GM18517 (cell line): ENCODE measurements at regions not wholly inside any gene's neighbourhood (a gene's known extent, or its start where the extent isn't known, plus 50 kb on each side); places are given as distances from the start of the nearest gene placed in this dataset.

Source experiments
- ATAC-seq: cut with Tn5 transposase; IDR thresholded peaks from one replicate; pipeline ENCODE4 v1.9.1; 2021; ENCODE audit warnings: mild to moderate bottlenecking, moderate library complexity; ENCODE audit not compliant: unreplicated experiment

GRCh38 chr12:69061574-69061973, 128.6 kb upstream of the CPM start:
- ATAC-seq = no peak

GRCh38 chr12:69062621-69063237, 129.8 kb upstream of the CPM start:
- ATAC-seq = no peak

- ATAC-seq = no peak
Observed at GRCh38 chr12:69064734-69065443, 131.9 kb upstream of the CPM start.

GRCh38 chr12:69065775-69066174, 132.8 kb upstream of the CPM start:
- no peak for ATAC-seq

- no peak for ATAC-seq
Observed at GRCh38 chr12:69066492-69067373, 133.8 kb upstream of the CPM start.

- no peak for ATAC-seq
Observed at GRCh38 chr12:69067713-69068112, 134.7 kb upstream of the CPM start.

- no peak for ATAC-seq
Observed at GRCh38 chr12:69068448-69068847, 135.5 kb upstream of the CPM start.

GRCh38 chr12:69069479-69069878, 136.5 kb upstream of the CPM start:
- no peak for ATAC-seq

GRCh38 chr12:69070319-69071090, 137.5 kb upstream of the CPM start:
- ATAC-seq = peak; percentile 72

GRCh38 chr12:69071091-69071370, 138.1 kb upstream of the CPM start:
- no peak for ATAC-seq

GRCh38 chr12:69073035-69073434, 140.1 kb upstream of the CPM start:
- no peak for ATAC-seq

GRCh38 chr12:69074556-69075349, 141.8 kb upstream of the CPM start:
- no peak for ATAC-seq

- ATAC-seq = no peak
Observed at GRCh38 chr12:69083689-69084088, 150.7 kb upstream of the CPM start.

GRCh38 chr12:69084816-69085378, 151.9 kb upstream of the CPM start:
- ATAC-seq = no peak

GRCh38 chr12:69085852-69086251, 152.9 kb upstream of the CPM start:
- no peak for ATAC-seq

GRCh38 chr12:69087986-69088385, 151.4 kb upstream of the CPSF6 start:
- no peak for ATAC-seq

- no peak for ATAC-seq
Observed at GRCh38 chr12:69090722-69091121, 148.6 kb upstream of the CPSF6 start.

GRCh38 chr12:69091442-69092017, 147.8 kb upstream of the CPSF6 start:
- no peak for ATAC-seq

GRCh38 chr12:69092137-69092536, 147.2 kb upstream of the CPSF6 start:
- no peak for ATAC-seq
